NCI-H1092 (cell line): ENCODE measurements at regions not wholly inside any gene's neighbourhood (a gene's known extent, or its start where the extent isn't known, plus 50 kb on each side); places are given as distances from the start of the nearest gene placed in this dataset.

Source experiments
- DNase-seq: peaks from one replicate; lab custom pipeline; 2025; lab: John Stamatoyannopoulos, UW

DNA sequence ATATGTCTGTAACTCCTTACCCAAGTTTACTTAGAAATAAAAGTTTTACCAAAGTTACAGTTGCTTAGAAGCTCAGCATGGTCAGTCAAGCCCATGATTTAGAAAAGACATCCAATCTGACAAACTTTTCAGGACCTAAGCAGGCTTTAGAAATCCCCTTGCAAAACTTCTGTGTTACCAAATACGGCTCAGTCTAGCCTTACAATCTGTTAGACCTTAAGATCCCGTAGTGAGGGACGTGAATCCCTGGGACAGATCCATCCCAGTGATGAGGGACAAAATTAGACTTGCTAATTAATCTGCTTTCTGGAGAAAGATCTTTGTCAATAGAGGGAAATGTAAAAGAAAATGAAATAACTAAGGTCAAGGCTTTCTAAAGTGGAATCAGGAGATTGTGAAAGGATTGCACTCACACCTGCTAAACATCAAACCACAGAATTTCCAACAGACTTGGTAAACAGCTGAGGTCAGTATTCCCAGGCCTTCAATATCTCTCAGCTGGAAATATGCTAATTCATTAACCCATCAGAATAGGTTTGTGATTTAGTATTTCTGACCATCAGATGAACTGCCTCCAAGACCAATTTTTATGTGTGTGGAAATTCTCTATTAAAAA, 375.3 kb downstream of the DUSP10 start:
- DNase-seq, result no peak

DNA sequence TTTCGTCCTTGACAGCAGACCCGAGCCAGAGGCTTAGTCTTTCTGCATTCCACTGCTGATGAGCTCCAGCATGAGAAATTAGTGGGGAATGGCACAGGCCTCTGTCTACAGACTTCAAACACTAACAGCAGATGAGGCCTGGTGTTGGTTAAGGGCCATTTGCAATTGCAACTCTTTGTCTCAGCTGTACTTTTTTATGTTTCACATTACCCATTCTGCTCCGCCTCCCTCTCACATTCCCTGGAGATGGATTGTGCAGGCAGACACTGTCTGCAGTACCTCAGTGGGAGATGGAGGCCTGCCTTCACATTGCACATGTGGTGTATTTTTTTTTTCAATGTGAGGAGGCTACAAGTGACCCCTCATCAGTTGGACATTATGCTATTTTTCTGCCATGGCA, 370.2 kb downstream of the DUSP10 start:
- DNase-seq, result no peak

DNA sequence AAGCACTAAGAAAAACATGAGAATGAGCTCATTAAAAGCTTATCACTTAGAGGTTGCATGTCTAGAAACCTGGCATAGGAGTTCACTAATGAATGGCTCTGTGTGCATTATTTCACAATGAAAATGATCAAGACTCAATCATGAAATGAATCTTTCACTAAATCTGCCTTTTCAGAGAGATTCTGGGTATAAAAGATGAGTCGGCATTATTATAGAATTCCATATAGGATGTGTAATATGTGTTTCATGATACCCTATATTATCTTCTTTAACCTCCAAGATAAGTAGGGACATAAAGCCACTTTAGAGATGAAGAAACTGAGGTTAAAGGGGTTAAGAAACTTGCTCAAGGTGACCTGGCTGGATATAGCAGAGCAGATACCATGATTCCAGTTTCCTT, 368.1 kb downstream of the DUSP10 start:
- DNase-seq, result no peak

DNA sequence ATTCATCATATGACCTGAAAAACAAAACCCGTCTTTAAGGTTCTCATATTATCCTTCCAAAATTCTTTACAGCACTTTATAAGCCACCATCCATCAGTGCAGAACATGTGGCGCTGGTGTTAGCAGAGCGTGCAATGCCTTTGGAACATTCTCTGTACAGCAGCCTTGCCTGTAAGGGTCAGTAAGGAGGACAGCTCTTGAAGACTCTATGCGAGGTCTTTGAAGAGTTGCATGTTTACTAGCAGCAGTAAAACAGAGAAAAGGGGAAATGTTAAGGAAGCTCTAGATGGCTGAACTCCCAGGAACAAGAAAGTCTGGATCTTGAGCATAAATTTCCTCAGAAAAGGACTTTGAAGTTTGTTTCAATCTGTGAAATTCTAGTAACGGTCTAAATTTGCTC, 365.6 kb downstream of the DUSP10 start:
- no peak for DNase-seq

DNA sequence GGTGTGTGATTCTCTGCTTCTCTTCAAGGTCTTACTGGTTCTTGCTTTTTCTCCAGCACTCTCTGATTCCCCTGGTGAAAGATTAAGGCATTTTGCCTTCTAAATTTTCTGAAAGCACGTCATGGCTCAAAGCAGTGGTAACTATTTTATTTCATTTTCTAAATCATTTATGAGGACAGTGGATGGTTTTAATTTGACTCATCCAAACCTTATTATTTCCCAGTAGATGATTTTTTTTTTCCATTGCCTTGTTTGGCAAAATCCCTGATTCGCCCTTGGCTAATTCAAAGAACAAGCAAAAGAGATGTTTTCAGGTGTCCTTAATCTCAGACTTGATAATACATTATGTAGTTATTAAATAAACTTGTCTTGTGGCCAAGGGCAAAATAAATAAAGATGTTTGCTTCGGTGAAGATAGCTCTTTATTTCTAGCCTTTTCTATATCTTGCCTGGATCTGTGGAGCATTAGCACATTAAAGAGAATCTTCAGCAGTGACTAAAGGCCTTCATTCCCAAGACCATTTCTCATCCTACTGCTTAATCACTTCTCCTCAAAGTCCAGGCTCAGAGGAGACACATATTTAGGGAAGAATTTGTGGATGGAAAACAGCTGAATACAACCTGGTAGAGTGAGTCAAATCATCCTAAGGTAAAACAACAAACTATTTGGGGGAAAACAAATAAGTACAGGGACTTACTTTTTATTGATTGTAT, 359.8 kb downstream of the DUSP10 start:
- no peak for DNase-seq

DNA sequence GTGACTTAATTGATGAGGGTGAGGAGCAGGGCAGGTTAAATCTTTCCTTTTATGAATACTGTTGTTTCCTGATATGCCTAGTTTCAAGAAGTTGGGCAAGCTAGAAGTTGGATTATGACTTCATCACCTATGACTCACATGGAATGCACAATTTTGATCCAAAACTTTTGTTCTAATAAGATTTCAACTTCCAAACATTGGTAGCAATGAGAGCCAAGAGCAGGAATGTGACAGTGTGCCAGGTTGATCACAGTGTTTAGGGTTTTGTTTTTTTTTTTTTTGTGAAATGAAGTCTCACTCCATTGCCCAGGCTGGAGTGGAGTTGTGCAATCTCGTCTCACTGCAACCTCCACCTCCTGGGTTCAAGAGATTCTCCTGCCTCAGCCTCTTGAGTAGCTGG, 349.4 kb downstream of the DUSP10 start:
- DNase-seq, result no peak

DNA sequence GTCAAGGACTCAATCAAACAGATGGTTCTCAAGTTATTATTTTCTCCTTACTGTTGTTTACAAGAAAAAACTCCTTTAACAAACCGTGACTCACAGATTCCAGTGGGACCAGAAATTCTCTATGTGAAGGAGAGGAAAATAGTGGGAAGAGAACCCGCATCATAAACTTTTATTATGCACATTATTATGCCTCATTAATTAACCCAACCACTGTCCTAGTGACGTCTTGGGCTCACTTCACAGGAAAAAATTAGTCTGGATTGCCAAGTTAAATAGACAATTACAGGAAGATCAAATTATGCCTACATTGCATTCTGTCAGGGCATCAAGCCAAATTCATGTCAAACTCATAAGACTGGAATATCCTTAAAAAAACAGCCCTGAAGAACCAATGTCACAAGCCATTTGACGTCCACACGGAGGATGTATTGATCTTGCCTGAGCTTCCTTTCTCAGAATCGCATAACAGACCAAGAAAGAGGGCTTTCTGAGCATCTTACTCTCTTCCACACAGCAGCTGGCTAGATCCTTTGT, 347.8 kb downstream of the DUSP10 start:
- DNase-seq, result peak; percentile 7

DNA sequence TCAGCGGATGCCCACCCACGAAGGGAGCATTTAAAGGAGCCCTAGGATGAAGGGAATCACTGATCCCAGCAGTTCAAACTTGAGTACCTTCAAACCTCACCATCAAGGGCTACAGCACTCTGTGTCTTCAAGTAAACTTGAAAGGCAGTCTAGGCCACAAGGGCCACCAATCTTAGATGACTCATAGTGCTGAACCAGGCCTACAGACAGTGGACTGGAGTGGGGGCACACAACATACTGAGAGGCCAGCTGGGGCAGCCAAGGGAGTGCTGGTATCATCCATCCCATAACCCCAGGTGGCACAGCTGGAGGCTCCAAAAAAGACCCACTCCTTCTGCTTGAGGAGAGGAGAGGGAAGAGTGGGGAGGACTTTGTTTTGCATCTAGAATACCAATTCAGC, 345.4 kb downstream of the DUSP10 start:
- no peak for DNase-seq

DNA sequence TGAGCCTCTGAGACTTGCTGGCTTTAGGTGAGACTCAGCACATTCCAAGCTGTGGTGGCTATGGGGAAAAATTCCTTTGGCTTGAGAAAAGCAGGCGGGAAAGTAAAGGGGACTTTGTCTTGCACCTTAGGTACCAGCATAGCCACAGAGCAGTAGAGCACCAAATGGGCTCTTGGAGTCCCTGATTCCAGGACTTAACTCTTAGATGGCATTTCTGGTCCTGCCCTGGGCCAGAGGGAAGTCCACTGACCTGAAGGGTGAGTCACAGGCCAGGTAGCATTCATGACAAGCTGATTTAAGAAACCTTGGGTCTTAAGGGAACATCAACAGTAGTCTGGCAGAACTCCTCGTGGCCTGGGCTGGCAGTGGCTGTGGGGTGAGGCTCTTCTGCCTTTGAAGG, 344.7 kb downstream of the DUSP10 start:
- DNase-seq, result no peak

DNA sequence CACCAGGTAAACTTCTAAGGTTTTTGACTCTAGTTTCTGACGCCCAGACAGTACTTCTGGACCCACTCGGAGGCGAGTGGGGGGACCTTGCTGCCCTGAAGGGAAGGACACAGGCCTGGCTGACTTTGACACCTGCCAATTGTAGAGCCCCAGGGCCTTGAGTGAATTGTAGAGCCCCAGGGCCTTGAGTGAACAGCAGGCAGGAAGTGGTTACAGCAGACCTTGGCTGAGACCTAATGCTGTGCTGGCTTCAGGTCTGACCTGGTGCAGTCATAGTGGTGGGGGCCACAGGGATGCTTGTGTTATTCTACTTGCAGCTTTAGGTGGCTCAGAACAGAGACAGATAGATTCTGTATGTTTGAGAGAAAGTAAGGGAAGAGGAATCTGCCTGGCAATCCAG, 344.3 kb downstream of the DUSP10 start:
- DNase-seq, result no peak

DNA sequence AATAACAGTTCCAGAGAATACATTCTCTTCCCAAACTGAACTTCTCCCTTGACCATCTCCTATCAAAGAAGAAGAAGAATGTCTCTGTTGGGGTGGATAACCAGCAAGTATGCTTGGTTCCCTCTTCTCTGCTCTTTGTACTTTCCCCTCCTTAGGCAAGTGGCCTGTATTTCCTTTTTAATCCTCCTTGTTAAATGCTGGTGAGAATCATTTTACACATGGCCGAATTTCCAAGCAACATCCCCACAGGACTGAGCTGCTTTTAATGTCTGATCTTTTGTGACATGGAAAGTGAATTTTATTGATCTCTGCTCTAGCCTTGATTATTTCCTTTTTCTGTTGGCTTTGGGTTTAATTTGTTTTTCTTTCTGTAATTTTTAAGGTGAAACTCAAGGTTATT, 336.7 kb downstream of the DUSP10 start:
- no peak for DNase-seq

DNA sequence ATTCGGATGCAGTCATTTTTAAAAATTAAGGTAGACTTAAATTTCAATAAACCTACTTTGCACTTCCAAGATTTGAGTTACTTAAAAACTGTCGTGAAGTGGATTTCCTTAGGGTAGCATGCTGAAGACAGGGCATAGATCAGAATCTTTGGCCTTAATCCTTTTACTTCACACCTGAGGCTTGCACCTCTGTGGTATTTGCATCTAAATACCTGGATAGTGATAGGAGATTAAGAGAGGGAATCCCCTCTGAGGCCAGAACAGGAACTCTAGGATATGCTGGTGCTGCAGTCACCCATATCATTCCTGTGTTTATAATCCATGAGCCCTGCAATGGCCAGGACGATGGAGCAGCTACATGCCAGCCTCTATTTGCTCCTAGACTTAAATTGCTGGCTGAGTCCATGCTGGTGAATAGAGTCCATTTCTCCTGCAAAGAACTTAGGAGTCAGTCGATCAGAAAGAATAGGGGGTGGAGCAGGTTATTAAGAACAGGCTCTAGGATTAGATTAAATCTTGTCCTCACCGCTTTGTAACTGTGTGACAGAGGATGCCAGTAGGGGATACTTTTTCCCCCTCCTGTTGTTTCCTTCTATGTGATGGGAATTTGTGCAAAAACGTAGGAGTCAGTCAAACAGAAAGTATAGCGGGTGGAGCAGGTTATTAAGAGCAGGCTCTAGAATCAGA, 333.6 kb downstream of the DUSP10 start:
- DNase-seq, result no peak

DNA sequence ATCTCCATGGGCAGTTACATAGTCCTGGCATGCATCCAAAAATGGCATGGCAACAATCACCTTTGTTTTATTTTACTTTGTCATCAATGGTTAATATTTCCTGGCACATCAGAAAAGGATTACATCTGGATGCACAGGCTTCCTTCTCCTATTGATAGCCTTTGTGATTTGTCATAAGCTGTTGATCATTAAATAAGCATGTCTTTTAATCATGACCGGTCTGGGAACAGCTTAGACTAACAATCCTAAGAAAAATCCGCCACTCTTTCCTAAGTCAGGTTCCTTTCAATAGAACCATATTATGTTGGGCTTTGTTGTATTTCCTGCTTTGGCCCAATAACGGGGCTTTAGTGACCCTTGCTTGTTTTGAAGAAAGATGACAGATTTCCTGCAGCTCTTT, 330.6 kb downstream of the DUSP10 start:
- no peak for DNase-seq

DNA sequence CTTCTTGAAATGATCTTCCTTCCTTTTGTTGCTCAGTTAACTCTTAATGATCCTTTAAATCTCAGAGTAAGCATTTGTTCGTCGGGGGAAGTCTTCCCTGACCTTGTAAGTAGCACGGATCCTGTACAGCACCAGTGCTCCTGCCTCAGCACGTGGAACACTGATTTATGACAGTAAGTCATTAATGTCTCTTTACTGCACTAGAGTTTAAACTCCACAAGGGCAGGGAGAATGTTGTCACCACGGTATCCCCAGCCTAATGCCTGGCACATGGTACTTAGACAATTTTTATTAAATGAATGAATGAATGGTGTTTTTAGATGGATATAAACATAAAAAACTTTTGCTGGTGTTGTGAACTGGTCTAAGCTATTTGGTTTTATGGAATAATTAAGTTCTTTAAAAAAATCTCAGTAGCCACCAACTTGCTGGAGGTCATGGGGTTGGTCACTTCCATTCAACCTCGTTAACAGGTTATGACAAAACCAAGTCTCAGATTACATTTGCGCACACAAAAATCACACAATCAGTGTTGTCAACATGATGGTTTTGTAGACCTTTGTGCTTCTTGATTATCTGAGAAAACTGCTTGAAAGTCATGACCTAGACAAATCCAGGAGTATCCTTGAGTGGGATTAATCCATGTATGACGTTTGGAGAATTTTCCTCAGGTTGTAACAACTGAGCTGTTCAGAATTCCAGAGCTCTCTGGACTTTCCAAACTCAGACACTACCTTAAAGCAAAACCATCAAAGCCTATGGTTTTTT, 326.9 kb downstream of the DUSP10 start:
- no peak for DNase-seq

DNA sequence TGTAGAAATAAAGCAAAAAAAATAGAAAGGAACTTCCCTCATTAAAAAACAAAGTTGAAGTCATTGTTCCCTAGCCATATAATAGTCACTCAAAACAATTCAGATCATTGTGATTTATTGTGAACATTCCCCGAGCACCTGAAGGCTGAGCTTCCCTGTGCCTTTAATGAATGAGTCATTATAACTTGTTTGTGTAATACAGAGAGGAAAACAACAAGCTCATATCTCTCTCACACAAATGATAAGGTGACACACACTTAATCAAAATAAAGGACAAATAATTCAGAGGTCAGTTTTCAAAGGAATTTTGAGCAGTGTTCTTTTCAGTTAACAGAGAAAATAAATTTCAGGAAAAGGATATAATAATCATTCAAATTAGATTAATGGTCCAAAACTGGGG, 326.2 kb downstream of the DUSP10 start:
- DNase-seq, result no peak

DNA sequence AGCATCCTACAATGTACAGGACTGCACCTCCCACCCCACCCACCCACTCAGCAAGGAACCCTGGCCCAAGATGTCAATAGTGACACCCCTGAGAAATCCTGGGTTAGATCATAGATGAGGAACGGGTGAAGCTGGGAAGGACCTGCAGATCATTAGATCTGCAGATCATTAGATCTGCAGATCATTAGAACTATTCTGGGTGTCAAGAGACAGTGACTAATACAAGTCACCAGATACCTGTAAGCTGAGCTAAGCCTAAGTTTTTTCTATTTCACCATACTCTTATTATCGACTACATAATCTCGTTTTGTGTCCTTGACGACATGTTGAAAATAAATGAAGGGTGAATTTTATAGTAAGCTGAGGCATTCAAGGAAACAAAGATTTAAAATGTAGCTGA, 325.7 kb downstream of the DUSP10 start:
- DNase-seq, result no peak

DNA sequence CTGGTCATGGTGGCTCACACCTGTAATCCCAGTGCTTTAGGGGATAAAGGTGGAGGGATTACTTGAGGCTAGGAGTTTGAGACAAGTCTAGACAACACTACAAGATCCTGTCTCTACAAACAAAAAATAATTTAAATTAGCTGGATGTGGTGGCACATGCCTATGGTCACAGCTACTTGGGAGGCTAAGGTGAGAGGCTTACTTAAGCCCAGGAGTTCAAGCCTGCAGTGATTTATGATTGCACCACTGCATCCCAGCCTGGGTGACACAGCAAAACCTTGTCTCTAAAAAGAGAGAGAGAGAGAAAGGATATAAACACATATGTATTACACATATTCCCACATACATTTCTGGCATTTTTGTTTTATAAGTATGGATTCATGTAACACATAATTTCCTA, 325.2 kb downstream of the DUSP10 start:
- no peak for DNase-seq

DNA sequence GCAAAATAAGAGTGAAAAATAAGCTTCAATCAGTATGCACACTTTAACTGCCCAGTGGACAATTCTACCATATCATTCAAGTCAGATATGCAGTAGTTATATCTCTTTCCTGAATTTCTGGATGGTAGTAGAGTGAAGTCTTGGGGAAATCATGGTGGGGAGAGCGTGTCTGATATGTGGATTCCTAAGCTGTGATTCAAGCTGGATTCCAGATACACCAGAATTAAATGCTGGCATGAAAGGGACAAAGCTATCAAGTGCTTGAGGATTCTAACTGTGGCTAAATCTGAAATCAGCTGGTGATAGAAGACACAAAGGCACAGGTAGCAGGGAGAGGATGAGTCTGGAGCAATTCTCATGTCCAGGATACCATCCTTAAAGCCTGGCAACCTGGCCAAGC, 323.5 kb downstream of the DUSP10 start:
- DNase-seq, result no peak

DNA sequence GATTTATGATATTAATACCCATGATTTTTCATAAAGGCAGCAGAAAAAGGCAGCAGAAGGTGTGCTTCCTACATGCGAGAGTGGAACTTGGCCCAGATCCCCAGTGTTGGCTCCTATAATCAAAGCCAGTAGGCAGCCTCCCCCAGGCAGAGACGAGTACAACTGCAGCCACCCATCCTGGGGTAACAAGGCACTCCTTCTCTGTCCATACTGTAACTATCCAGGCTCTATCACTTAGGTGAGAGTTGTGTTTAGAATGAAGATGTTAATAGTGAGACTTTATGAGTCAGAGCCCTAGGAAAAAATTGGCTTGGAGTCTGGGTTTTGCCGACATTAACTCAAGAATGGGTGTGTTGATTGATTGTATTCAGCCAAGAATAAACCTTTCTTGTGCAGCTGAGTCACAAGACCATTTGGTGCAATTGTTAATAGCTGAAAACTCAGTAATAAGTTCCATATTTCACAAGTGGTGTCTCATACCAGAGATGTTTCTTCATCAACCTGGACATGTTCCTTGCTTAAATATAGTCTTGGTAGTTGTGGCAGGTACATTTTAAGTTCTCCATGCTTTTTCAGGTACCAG, 322.3 kb downstream of the DUSP10 start:
- DNase-seq, result no peak

DNA sequence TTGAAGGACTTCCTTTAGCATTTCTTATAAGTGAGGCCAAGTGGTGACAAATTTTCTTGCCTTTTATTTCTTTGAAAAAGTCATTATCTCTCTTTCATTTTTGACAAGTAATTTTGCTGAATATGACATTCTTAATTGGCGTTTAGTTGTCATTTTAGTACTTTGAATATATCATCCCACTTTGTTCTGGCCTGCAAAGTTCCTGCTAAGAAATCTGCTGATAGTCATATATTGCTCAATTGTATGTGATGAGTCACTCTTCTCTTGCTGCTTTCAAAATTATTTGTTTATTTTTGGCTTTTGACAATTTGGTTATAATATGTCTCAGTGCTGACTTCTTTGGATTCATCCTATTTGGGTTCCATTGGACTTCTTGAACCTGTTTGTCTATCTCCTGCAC, 312.6 kb downstream of the DUSP10 start:
- DNase-seq, result no peak

DNA sequence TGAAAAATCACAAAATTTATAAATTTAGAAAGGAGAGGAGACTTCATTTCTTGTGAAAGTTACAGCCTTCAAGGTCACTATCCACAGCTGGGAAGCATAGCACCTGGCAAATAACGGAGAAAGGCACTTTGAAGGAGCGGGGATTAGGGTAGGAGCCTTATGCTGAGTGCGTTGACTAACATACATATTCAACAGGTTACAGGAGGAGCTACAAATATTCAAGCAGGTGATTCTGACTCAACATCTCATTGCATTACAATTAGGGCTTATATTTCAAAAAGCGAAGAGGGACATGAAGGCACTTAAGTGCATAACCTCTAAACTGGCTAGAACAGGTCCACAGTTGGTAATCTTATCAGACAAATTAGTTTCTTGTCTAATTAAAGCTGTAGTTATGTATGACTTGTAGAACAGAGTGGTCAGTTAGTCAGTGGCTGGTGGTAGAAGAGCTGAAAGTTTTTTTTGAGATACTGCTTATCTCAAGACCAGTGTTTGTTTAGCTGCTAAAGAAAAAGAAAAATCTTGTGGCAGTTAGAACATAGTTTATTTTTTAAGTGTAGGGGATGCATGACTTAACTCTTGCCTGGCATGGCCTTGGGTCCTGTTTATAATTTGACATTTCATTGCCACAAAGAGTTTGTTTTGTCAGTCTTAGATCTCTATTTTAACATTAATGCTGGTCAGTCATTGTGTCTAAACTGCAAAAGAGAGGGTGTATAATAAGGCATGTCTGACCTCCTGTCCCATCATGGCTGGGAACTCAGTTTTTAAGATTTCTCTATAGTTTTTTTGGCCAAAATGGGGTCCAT, 311.5 kb downstream of the DUSP10 start:
- no peak for DNase-seq
